ENCODE measurements at regions not wholly inside any gene's neighbourhood (a gene's known extent, or its start where the extent isn't known, plus 50 kb on each side); places are given as distances from the start of the nearest gene placed in this dataset.

DNA sequence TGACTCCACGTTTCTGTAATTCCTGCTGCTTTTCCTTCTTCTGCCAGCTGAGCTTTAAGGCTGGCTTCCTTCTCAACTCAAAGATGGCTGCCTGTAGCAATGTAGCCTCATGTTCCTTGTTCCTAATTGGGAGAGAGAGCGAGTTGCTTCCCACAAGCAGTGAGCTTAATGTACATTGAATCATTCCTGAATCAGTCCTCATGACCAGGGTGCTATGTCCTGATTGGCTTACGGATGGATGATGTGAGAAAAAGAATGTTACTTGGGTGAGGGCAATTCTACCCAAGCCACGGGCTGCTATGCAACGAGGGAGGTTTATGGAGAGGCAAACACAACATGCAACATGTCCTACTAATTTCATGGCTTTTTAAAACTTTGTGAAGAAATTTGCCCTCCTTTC, 356.2 kb downstream of the RASEF start:
- 71 to 79% methylated on average over 5 of the region's 5 CpGs for WGBS, 2 donors
- ATAC-seq (no peak), DNase-seq (no peak)
- Histone ChIP-seq H3K4me3 (no peak overlapping the region), H3K9me3 (no peaks in the 10 kb centered on the region), H3K27me3 (no peaks in the 10 kb centered on the region), H3K27ac (no peak overlapping the region), H3K4me1 (no peaks in the 10 kb centered on the region), H3K36me3 (no peaks in the 10 kb centered on the region)
- intact Hi-C loops (cut with DNase I) = no loop called here
- TF ChIP-seq, protein P1, sequence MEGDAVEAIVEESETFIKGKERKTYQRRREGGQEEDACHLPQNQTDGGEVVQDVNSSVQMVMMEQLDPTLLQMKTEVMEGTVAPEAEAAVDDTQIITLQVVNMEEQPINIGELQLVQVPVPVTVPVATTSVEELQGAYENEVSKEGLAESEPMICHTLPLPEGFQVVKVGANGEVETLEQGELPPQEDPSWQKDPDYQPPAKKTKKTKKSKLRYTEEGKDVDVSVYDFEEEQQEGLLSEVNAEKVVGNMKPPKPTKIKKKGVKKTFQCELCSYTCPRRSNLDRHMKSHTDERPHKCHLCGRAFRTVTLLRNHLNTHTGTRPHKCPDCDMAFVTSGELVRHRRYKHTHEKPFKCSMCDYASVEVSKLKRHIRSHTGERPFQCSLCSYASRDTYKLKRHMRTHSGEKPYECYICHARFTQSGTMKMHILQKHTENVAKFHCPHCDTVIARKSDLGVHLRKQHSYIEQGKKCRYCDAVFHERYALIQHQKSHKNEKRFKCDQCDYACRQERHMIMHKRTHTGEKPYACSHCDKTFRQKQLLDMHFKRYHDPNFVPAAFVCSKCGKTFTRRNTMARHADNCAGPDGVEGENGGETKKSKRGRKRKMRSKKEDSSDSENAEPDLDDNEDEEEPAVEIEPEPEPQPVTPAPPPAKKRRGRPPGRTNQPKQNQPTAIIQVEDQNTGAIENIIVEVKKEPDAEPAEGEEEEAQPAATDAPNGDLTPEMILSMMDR (IDR thresholded peaks at IDR 0.05) = no peak

DNA sequence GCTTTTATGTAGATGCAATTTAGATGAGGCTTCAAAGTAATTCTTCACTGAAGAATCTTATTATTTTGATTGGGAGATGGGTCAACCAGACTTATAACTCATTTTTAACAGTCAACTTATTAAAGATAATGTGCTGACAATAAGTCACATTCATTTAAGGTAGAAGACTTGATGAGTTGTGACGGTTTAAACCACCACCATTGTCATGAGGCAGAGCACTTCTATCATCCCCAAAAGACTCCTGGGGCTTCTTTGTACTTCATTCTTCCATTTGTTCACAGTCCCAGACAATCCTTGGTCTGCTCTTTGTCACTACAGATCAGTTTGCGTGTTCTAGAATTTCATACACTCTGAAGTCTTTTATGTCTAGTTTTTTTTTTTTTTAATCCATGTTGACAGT, 346.1 kb downstream of the RASEF start:
- no peak overlapping the region for H3K4me3 ChIP-seq
- 72 to 80% methylated on average over 2 of the region's 2 CpGs for WGBS, 2 donors
- no peak overlapping the region for H3K27ac ChIP-seq
- DNase-seq (no peak), ATAC-seq (no peak)
- intact Hi-C loops (cut with DNase I) = no loop called here
- TF ChIP-seq, protein P1 (IDR thresholded peaks at IDR 0.05) = no peak
- no peaks in the 10 kb centered on the region for H3K27me3 ChIP-seq
- H3K36me3 ChIP-seq = no peaks in the 10 kb centered on the region
- H3K9me3 ChIP-seq = peaks cover 0 to 21% (median 3%) of the 10 kb centered on the region in 11 donors
- H3K4me1 ChIP-seq = no peaks in the 10 kb centered on the region

DNA sequence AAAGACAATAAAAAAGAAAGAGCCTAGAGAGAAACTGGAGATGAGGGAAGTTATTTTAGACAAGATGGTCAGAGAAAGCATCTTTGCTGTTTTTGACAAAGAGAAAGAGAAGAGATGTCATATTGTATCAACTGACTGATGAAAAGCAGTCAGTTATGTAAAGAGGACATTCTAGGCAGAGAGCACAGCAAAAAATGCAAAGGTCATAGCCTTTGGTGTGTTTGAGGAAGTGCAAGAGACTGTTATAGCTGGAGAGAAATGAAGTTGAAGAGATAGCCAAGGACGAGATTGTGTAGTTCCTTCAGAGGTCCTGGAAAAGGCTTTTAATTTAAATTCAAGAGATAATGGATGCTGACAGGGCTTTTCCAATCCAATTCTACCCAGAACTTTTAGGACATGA, 342.4 kb downstream of the RASEF start:
- no peak overlapping the region for H3K4me3 ChIP-seq
- ATAC-seq (no peak), DNase-seq (no peak)
- no peaks in the 10 kb centered on the region for H3K36me3 ChIP-seq
- no peaks in the 10 kb centered on the region for H3K27me3 ChIP-seq
- TF ChIP-seq, protein P1 (IDR thresholded peaks at IDR 0.05) = no peak
- H3K4me1 ChIP-seq = no peaks in the 10 kb centered on the region
- peaks cover 0 to 11% (median 0%) of the 10 kb centered on the region in 11 donors for H3K9me3 ChIP-seq
- no peak overlapping the region for H3K27ac ChIP-seq
- intact Hi-C loops (cut with DNase I) = no loop called here
- 41 to 44% methylated on average over 1 of the region's 1 CpG for WGBS, 2 donors

DNA sequence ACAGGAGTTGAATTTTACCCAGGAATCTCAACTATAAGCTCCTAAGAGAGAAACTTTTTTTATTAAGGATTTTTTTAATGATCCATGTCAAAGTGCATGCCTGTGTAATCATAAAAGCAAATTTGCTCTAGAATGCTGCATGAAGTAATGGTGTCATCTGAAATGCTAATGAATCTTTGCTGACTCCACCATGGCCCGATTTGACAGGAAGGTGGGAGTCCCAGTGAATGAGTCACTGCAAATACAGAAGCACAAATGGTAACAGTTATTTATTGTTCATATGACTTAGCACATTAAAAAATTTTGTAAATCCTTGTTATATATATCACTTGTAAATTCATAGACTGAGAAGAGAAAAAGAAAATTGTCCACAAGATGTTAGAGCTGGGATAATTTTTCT, 341.3 kb downstream of the RASEF start:
- H3K27me3 ChIP-seq = no peaks in the 10 kb centered on the region
- H3K4me3 ChIP-seq = no peak overlapping the region
- DNase-seq (no peak), ATAC-seq (no peak)
- 15 to 18% methylated on average over 1 of the region's 1 CpG for WGBS, 2 donors
- H3K36me3 ChIP-seq = no peaks in the 10 kb centered on the region
- peaks cover 0 to 11% (median 0%) of the 10 kb centered on the region in 11 donors for H3K9me3 ChIP-seq
- no peaks in the 10 kb centered on the region for H3K4me1 ChIP-seq
- TF ChIP-seq, protein P1 (IDR thresholded peaks at IDR 0.05) = no peak
- intact Hi-C loops (cut with DNase I) = no loop called here
- H3K27ac ChIP-seq = no peak overlapping the region

DNA sequence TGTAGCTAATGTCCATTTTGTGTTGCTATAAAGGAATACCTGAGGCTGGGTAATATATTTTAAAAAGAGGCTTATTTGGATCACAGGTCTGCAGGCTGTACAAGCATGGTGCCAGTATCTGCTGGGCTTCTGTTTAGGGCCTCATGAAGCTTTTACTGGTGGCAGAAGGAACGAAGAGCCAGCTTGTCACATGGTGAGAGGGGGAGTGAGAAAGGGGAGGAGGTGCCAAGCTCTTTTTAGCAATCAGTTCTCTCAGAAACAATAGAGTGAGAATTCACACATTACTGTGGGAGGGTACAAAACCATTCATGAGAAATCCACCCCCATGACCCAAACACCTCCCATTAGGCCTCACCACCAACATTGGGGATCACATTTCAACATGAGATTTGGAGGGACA, 340.9 kb downstream of the RASEF start:
- intact Hi-C loops (cut with DNase I) = no loop called here

More for the DNA sequence above, 340.9 kb downstream of the RASEF start:
- DNase-seq (no peak), ATAC-seq (no peak)
- no peaks in the 10 kb centered on the region for H3K27me3 ChIP-seq
- TF ChIP-seq, protein P1 (IDR thresholded peaks at IDR 0.05) = no peak
- no peak overlapping the region for H3K27ac ChIP-seq
- WGBS, 2 donors = 53 to 58% methylated on average over 1 of the region's 1 CpG
- H3K36me3 ChIP-seq = no peaks in the 10 kb centered on the region
- H3K9me3 ChIP-seq = peaks cover 0 to 11% (median 0%) of the 10 kb centered on the region in 11 donors
- H3K4me3 ChIP-seq = no peak overlapping the region
- no peaks in the 10 kb centered on the region for H3K4me1 ChIP-seq

Measured in heart right ventricle (tissue), 16 donors.